Lower lobe of right lung (tissue), 2 donors: ENCODE measurements at regions not wholly inside any gene's neighbourhood (a gene's known extent, or its start where the extent isn't known, plus 50 kb on each side); places are given as distances from the start of the nearest gene placed in this dataset.

Experiments used
- ATAC-seq, 2 donors: fragments of 200-7000 bp; cut with Tn5 transposase; one replicate each; pipeline ENCODE4 v1.9.1; 2020 to 2022; ENCODE audit warnings: mild to moderate bottlenecking in 2 of 2, moderate library complexity in 2 of 2
- DNase-seq: peaks from one replicate; pipeline ENCODE4 v3.0.0-alpha.2; 2020
- H3K27ac ChIP-seq: fragments of 200-600 bp; one replicate; pipeline ENCODE4 v1.8.0; 2022
- H3K27me3 ChIP-seq: fragments of 200-600 bp; one replicate; pipeline ENCODE4 v1.8.0; 2022; ENCODE audit warnings: low read depth
- H3K36me3 ChIP-seq: fragments of 200-600 bp; one replicate; pipeline ENCODE4 v1.8.0; 2022; ENCODE audit warnings: mild to moderate bottlenecking
- H3K4me1 ChIP-seq: fragments of 200-600 bp; one replicate; pipeline ENCODE4 v1.8.0; 2022
- H3K4me3 ChIP-seq: fragments of 200-600 bp; one replicate; pipeline ENCODE4 v1.8.0; 2022; ENCODE audit warnings: mild to moderate bottlenecking
- H3K9me3 ChIP-seq: fragments of 200-600 bp; one replicate; pipeline ENCODE4 v1.8.0; 2022
- CTCF ChIP-seq: fragments of 200-600 bp; IDR thresholded peaks from one replicate; pipeline ENCODE4 v1.8.0; 2022; ENCODE audit warnings: antibody characterized with exemption, mild to moderate bottlenecking
- intact Hi-C: fragments of 100-400 bp; cut with DNase I; formaldehyde crosslinking; loops from one replicate; pipeline ENCODE4 v1.11.0; 2022
- donor health status: DM: no; HTN: yes; CAD: no; lungs with severe emphysema.

DNA sequence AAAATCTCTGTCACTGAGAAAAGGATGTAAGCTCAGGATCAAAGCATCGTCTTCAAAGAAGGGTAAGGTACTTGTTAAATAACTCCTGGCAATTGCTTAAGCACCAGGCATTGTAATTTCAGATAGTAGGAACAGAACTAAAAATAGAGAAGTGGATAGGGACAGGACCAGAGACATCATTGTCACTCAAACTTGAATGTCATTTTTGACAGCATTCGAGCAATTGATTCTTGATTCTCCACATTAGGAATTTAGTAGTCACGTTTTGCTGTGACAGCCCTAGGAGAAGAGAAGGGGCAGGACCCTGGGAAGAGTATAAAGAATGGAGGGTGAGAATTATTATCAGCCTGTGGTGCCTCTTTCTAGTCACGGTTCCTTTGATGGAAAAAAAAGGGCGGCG, 50.1 kb upstream of the BACH2 start:
- DNase-seq (no peak), ATAC-seq (no peak)
- no peaks in the 10 kb centered on the region for H3K9me3 ChIP-seq
- H3K4me1 ChIP-seq, result no peaks in the 10 kb centered on the region
- intact Hi-C loops, result no loop called here
- no peak overlapping the region for H3K4me3 ChIP-seq
- H3K27me3 ChIP-seq, result no peaks in the 10 kb centered on the region
- no peak overlapping the region for H3K27ac ChIP-seq
- no peaks in the 10 kb centered on the region for H3K36me3 ChIP-seq
- TF ChIP-seq CTCF, result no peak
